GM04504 (cell line): ENCODE measurements at regions not wholly inside any gene's neighbourhood (a gene's known extent, or its start where the extent isn't known, plus 50 kb on each side); places are given as distances from the start of the nearest gene placed in this dataset.

Experiments used
- DNase-seq: peaks from one replicate; pipeline ENCODE4 v3.0.0-alpha.2; 2012; ENCODE audit warnings: low read depth

DNA sequence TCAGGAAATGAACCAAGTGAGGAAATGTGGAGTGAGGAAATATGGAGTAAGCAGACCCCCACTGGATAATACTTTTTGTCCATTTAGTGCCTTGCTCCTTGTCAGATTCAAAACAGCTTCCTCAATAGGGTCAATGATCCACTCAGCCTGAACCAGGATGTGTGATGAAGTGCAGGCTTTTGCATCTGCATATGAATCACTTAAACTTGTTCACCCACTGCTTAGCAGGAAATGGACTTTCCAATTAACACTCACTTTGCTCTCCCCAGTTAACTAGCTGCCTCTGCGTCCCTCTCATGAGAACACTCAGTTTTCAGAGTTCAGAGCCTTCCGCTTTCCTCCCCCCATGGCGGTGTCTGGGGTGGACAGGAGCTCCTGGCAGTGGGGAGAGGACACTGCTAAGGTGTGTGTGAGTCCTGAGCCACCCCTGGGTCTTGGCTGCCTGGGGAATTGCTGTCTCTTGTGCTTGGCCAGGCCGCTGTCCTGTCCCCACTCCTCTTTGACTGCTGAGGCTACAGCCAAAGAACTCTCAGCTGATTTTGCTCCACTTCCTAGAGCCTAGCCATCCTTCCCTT is 621.8 kb downstream of the CDH26 start:
- no peak for DNase-seq

DNA sequence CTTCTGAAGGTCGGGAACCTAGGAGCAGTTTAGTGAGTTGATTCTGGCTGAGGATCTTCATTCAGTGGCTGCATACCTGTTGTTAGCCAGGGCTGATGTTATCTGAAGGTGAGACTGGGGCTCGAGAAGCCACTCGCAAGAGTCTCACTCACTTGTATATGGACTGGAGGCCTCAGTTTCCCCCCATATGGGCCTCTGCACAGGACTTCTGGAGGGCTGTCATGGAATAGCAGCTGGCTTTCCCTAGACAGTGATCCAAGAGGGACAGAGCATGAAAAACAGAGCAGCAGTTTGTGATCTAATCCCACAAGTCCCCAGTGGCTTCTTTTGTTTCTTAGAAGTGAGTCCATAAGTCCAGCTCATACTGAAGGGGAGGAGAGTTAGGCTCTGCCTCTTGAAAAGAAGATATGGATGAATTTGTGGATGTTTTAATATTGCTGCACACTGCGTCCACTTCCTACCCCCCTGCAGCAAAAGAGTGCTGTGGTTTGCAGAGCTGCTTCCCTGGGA is 623.4 kb downstream of the CDH26 start:
- no peak for DNase-seq

DNA sequence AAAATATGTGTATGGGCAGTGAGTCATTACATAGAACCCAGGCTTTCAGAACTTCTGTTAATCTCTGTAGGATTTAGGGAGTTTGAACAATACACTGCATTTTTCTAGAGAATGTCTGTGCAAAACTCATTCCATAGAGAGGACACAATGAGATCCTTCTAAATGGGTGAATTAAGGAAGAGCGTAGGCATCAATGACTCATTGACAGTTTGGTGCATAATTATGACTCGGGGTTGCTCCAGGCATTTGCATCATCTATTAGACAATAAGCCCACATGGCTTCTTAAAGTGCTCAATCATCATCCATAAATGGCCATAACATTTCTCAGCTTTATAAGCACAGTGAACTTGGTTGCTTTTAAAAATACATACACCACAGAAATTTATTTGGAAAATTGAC is 625.5 kb downstream of the CDH26 start:
- no peak for DNase-seq

DNA sequence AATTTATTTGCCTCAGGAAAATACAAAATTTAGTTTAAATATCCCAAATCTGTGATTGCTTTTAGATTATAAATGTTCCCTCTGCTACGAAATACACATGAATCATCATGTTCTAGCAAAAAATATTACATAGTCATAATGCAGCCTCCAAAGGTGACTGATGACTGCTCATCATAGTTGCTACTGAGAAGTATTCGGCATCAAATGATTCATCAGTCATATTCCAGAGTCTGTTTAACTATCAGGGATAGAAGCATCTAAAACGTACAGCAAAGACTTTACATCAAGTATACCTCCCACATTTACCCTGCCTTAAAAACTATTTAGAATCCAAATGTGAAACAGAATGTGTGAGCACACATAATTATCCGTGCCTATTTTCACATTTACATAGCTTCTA is 626.0 kb downstream of the CDH26 start:
- no peak for DNase-seq

DNA sequence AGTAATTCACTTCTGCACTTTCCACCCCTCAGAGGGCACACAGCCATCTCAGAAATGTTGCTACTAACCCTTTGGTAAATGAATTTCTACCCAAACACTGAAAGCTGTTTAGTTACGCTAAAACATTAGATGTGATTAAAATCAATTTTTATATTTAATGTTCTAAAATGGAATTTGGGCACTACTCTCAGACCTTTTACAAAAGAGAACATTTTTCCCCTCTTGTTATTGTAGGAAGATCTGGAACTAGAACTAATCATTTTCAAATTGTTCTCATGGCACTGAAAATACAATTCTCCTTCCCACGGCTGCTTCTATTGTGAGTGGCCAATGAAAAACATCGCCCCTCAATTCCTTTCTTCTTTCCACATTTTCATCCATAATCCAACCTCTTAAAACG is 627.4 kb downstream of the CDH26 start:
- no peak for DNase-seq

DNA sequence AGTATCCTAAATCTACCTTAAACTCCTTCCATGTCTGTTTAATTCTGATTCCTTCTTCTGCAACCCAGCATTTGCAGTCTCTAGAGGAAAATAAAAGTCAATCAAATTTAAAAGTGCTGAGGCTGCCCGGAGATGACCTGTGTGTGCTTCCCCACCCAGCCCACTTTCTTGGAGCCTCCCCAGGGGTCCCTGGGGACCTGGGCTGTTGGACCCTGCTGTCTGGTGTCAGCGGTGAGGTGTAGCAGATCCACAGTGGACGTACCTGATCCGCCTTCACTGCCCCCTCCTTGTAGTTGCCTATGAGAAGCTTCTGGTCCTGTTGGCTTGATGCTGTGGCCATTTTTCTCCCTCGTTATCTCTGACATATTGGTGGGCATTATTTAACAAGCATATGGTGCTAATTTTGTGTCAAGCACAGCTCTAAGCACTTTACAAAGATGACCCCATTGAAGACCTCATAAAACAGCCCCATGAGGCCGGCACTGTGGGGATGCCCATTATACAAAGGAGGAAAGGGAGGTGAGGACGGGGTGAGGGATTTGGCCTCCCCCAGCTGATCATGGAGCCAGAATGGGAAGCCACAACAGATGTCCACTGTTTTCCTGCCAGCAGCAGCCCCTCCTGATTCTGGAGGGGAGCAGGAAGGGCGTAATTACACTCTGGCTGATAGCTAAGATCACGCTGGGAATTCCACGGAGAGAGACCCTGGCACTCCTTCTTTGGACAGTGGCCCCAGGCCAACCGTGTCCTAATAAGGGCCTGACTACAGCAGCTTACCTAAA is 628.2 kb downstream of the CDH26 start:
- no peak for DNase-seq

DNA sequence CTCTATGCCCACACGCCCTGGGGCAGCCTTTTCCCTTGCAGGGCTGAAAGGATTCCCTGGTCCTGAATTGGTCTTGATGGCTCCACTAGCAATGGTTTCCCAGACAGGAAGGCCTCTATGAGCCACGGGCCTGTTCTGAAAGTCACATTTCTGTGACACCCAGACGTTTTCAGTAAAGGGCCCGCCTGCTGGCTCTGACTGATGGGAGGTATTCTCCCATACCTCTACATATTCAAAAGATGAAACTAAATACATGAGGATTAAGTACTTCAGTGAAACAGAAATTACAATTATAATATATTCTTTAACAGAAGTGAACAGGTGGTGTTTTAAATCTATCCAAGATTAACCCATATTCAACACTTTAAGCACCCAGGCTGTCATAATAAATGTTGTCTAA is 629.8 kb downstream of the CDH26 start:
- DNase-seq: no peak

DNA sequence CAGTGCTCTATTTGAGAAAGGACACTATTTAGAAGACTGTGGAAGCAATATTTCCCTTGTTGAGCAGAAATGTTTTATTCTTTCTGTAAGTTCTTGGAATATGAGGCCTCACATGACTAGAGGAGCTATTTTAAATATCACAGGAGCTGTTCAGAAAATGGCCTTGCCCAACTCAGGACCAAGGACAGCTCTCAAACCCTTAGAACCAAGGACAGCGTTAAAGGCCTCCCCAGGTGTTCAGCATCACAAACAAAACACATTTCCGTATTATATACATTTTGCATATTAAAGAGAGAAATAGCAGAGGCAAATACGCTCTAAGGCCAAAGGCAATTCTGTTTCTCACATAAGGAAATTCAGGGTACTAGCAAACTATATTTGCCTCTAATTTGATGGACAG is 631.4 kb downstream of the CDH26 start:
- DNase-seq: no peak

DNA sequence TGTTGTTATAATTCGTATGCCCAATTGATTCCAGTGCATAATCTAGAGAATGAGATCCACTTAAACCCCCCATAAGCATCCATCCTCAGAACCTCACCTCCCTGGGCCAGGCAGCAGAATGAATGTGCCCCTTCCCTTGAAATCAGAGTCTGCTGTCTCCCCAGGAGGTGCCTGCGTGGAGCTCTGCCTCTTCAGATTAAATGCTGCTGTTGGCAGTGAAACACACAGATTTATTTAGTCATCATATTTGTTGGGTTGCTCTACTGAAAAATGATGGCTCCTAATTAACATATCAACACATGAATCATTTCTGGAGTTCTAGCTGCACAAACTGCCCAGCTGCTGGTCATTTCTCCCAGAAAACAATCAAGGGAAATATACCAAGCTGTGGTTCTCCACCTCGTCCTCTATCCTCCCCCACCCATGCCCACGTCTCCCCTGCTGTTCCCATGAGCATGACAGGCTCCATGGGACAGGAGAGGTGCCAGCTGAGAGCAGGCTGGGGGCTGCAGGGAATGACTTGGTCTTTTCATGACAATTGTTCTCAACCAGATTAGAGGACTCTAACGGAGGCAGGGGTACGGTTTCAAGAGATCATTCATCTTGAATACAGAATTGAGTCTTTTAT is 633.1 kb downstream of the CDH26 start:
- DNase-seq: no peak

DNA sequence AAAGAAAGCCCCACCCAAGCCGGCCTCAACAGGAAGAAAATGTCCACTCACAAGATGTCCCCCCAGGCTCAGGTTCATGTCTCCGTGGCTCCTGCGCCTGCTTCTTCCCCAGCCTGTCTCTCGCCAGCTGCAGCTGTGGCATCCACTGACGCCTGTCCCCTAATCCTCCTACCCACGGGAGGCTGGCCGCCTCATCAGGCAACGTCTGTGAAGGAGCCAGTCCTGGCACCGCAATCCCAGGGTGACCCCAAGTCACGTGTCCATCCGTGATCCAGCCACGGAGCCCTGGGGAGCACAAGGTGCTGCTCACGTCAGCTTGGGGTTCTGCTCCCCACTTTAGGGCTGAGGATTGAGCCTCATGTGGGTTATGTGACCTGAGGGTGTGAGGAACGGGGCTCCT is 640.3 kb downstream of the CDH26 start:
- no peak for DNase-seq

DNA sequence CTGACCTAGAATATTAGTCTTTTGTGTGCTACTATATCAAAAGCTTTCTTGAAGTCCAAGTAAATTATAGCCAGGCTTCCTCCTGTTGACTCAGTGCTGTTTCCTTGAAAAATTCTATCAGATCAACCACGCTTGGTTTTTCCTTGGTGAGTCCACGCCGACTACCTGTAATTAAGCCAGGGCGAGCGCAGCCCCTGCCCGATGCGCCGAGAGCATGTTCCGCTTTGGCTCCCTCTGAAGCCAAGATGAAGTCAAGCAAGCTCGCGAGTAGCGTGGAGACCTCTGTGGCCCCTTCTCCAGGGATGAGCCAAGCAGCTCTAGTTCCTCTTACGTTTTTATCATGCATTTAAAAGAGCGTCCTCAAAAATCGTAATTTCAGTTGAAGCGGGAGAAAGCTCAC is 641.2 kb downstream of the CDH26 start:
- no peak for DNase-seq

DNA sequence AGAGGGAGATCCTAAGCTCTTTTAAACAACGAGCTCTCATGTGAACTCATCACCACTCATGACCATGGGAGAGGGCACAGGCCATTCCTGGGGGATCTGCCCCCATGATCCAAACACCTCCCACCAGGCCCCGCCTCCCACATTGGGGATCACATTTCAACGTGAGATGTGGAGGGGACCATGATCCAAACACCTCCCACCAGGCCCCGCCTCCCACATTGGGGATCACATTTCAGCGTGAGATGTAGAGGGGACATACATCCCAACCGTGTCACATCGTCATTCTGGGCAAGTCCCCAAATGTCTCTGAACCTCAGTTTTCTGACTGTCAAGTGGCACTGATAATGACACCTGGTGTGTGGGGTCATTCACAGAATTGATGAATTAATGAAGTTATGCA is 641.8 kb downstream of the CDH26 start:
- DNase-seq: no peak

DNA sequence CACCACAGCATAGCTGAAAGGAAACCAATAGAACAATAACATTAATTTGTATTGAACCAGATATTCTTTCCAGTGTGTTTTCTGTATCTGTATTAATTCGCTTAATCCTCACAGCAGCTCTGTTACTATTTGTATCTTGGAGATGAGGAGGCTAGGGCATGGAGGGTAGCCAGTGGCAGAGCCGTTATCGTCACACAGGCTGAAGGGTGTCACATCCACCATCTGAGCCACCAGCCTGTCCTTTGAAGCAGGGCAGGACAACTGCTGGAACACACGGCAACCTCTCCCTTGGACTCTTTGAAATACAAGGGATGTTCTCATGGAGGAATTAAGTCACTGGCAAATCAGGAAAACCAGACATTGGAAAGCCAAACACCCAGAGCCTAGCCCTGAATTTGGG is 628.0 kb upstream of the CDH4 start:
- no peak for DNase-seq

DNA sequence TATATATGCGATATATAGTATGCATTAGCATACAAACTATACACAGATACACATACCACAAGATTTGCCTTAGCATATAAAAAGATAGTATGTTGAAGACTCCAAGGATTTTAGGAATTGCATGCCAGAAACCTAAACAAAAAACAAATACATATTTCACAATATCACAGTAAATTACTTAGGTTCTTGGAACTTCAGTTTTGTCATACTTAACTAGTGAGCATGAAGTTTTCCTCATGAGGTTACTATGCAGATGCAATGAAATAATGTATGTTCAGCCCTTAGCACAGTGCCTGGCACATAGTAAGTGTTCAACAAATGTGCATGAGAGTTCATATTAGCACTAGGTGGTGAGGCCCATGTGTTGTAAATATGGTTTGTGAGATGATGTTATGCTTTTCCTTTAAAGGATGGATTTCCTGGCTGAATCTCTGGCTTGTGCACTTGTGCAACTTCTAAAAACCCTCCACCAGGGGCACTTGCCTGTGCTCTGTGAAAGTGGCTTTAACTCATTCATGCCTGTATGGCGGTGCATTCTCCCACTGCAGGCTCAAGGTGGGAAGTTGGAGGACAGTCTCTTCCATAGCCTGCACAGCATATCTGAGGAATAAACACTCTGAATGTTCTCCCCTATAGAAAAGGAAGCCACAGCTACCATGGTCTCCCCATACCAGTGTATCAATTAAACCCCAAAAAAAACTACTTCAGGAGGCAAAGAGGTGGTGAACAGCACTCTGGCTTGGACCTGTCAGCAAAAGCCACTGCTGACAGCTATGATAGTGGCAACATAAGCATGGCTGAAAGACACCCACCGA is 624.1 kb upstream of the CDH4 start:
- no peak for DNase-seq

DNA sequence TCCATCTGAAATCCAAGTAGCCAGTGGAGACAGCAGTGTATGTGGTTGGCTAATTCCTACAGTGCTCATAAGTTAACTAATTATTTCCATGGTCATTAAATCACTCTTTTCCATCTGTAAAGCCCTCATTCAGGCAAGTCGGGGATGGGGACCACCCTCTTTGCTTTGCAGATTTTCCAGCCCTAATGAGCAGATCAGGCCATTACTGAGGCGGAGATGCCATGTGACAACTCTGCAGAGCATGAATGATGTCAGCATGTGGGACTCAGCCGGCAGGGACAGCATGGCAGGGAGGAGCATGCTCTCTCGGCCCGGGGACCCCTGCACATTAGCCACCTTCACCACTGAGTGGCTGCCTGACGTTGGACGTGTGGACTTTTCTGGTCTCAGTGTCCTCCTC is 623.3 kb upstream of the CDH4 start:
- no peak for DNase-seq

DNA sequence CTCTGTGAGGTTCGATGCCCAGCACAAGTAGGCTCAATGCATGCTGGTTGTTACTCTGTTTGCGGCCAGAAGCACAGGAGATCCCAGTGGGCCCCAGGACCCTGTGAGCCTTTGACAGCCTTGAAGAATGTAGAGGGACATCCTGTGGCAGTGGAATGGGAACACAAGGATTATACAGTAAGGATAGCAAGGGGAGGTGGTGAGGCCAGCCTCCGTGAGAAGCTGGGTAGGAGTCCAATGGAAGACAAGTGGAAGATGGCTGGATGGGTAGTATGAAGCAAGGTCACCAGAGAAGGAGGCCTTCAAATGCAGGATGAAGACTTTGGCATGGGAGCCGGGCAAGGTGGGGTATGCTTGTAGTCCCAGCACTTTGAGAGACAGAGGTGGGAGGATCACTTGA is 622.9 kb upstream of the CDH4 start:
- no peak for DNase-seq

DNA sequence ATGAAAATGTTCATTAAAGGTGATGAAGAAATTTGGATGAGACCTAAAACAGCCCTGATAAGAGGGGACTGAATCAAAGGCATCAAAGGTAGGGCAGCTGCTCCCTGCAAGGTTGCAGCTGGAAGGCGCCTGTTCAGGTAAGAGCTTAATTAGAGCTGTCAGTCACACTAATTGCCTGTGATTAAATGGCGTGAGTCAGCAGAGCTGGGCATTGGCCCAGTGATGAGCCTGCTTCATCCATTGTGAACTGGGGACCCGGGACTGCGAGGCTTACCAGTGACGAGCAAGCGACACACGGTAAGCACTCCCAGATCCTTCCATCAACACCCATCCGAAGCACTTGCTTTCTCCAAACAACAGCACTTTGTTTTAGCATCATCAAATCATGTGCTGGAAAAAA is 621.5 kb upstream of the CDH4 start:
- DNase-seq: no peak

DNA sequence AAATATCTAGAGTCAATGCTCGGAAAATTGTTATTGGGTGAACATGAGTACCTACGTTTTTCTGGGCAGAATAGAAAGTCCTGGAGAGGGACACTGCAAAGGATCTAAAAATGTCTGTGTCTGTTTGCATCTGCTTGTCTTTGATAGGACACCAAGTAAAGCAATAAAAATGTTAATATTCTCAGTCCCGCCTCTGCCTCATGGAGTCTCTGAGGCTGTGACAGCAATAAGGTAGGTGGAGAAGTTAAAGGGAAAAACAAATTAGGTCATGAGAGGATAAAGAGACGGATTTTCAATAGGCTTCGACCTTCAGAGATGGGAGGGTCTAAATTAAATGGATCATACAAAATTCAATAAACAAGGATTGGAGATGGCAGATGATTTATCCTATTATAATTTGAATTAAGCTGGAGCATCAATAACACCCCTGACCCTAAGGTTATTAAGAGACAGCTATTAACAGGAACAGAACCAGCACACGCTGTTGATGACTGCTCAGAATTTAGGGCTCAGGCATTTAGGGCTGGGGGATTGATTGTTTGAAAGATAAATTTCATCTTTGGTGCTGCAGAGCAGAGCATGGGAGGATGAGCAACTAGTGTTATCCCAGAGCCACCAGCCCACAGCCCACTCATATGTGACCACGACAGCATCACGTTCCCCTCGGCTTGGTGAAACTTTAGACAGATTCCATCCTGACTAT is 620.3 kb upstream of the CDH4 start:
- no peak for DNase-seq

DNA sequence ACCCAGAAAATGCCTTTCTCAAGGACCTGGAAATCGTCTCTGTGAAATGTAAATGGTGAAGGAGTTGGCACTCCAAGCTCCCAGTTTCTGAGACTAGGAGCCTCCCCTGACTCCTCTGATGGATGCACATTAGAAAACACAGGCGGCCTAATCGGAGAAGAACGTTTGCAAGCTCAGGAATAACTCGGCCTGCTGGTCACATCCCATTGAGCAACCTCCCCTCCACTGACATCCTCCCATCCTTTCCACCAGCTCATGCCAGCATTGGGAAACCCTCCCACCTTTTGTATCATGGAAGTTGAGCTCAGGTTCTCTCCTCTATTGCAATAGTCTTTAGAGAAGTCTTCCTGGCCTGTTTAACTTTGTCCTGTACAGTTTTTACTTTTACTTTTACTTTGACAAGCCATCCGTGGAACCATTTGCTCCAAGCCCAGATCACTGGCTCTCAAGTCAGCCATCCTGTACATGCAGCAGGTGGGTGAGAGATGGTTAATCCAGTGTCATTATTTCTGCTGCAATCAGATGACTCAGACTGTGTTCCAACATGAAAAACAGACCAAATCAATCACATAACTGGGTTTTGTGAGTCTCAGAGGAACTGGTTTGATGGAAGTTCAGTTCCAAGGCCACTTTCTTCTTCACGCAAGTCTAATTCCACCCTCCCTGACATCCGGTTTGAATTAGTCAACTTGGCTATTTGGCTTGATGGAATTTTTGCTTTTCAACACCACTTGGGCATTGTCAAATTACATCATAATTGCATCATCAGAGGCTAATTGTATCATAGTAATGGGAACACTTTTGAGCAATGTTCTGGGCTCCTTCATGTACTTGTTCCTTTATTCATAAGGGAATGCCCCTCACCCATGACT is 619.4 kb upstream of the CDH4 start:
- DNase-seq: no peak

DNA sequence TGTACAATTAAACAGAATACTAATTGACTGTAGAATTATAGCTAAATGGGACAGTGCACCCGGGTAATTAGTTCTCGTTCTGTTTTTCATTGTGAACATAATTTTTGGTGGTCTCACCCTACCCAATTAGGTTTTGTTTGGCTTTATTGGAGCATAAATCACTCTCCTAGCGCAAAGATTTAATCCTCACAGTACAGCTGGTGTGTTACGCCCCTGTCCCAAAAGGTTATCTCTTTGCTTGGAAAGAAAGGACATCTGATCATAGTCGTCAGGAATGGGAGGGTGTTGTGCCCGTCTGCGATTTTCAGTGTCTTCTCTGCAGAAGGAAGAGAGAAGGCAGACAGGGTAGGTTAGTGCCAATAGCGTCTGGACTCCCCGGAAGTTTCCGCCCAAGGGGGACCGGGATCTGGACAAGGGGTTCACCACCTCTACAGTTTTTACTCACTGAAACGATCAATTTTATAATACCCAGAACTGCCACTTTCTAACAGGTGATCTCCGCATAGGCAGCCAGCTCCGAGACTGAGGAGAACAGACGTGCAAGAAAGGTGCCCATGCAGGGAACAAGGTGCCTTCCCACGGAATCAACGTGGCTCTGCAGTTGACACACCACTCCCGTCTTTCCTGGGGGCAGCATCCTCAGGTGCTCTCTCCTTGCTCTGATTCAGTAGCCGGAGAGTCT is 617.4 kb upstream of the CDH4 start:
- no peak for DNase-seq
